CD14-positive monocyte (primary cell): ENCODE measurements at regions not wholly inside any gene's neighbourhood (a gene's known extent, or its start where the extent isn't known, plus 50 kb on each side); places are given as distances from the start of the nearest gene placed in this dataset.

Source experiments
- DNase-seq, 3 donors: peaks; one replicate each; pipeline ENCODE4 v3.0.0-alpha.2; 2011 to 2022
- H2AFZ ChIP-seq: 2 replicates; pipeline ENCODE4 v1.6.0; 2012; ENCODE audit warnings: mild to moderate bottlenecking, low read depth, low read length, inconsistent platforms; ENCODE audit not compliant: insufficient read depth, poor library complexity, severe bottlenecking
- H3K27ac ChIP-seq, 2 donors: 1 replicate in 1 of 2; 2 replicates in 1 of 2; pipeline ENCODE4 v1.5.1; 2012 to 2013; ENCODE audit warnings: low read length in 2 of 2, control low read depth in 1 of 2, inconsistent platforms in 1 of 2, low read depth in 1 of 2, mild to moderate bottlenecking in 1 of 2
- H3K27me3 ChIP-seq, 2 donors: one replicate each; pipeline versions ENCODE4 v1.6.0 to v1.6.1; 2011 to 2013; ENCODE audit warnings: low read length in 2 of 2; ENCODE audit not compliant: control insufficient read depth in 2 of 2, insufficient read depth in 2 of 2
- H3K36me3 ChIP-seq, 2 donors: replicated peaks in 1 of 2; 1 replicate in 1 of 2; 2 replicates in 1 of 2; pipeline versions ENCODE4 v1.5.1 to v1.6.1; 2012 to 2013; ENCODE audit warnings: low read length in 2 of 2, control low read depth in 1 of 2, inconsistent platforms in 1 of 2, mild to moderate bottlenecking in 1 of 2; ENCODE audit not compliant: insufficient read depth in 2 of 2, control insufficient read depth in 1 of 2
- H3K4me1 ChIP-seq, 2 donors: 1 replicate in 1 of 2; 2 replicates in 1 of 2; pipeline versions ENCODE4 v1.5.1 to v1.6.1; 2012 to 2013; ENCODE audit warnings: low read length in 2 of 2, control low read depth in 1 of 2, inconsistent platforms in 1 of 2, mild to moderate bottlenecking in 1 of 2, moderate library complexity in 1 of 2; ENCODE audit not compliant: insufficient read depth in 2 of 2, control insufficient read depth in 1 of 2
- H3K4me2 ChIP-seq: replicated peaks from 2 replicates; pipeline ENCODE3; 2012; ENCODE audit warnings: low read length, moderate library complexity, mild to moderate bottlenecking; ENCODE audit not compliant: poor library complexity, severe bottlenecking; ENCODE audit errors: extremely low read depth
- H3K4me3 ChIP-seq, 3 experiments: fragments of 200-600 bp in 1 of 3; sonication (generic) in 1 of 3; replicated peaks in 1 of 3; 1 replicate in 2 of 3; 2 replicates in 1 of 3; pipeline ENCODE4 v1.5.1; 2011 to 2013; ENCODE audit warnings: low read length in 3 of 3, mild to moderate bottlenecking in 3 of 3, control low read depth in 2 of 3, low read depth in 2 of 3, inconsistent platforms in 1 of 3, moderate library complexity in 1 of 3
- H3K79me2 ChIP-seq: 2 replicates; pipeline ENCODE4 v1.6.0; 2012; ENCODE audit warnings: mild to moderate bottlenecking, control low read depth, inconsistent platforms, low read length, moderate library complexity; ENCODE audit not compliant: insufficient read depth
- H3K9ac ChIP-seq: 2 replicates; pipeline ENCODE4 v1.6.0; 2017; ENCODE audit warnings: low read length, mild to moderate bottlenecking; ENCODE audit not compliant: insufficient read depth, poor library complexity, severe bottlenecking
- H3K9me3 ChIP-seq, 2 donors: replicated peaks in 1 of 2; 1 replicate in 1 of 2; 2 replicates in 1 of 2; pipeline versions ENCODE4 v1.5.1 to v1.6.1; 2012 to 2013; ENCODE audit warnings: low read length in 2 of 2, control low read depth in 1 of 2; ENCODE audit not compliant: control insufficient read depth in 1 of 2, insufficient read depth in 1 of 2
- H4K20me1 ChIP-seq: 2 replicates; pipeline ENCODE4 v1.6.0; 2012; ENCODE audit warnings: mild to moderate bottlenecking, low read length, control low read depth, moderate library complexity; ENCODE audit not compliant: insufficient read depth
- H3K27ac Mint-ChIP-seq, 7 donors: one replicate each; pipeline ENCODE4 v1.8.0; 2020; ENCODE audit warnings: mild to moderate bottlenecking in 7 of 7, mixed read lengths in 7 of 7, moderate library complexity in 6 of 7, inconsistent platforms in 2 of 7
- H3K27me3 Mint-ChIP-seq, 3 donors: one replicate each; pipeline ENCODE4 v1.8.0; 2021 to 2022; ENCODE audit warnings: low read depth in 3 of 3, mild to moderate bottlenecking in 3 of 3, mixed read lengths in 3 of 3, moderate library complexity in 3 of 3, inconsistent platforms in 1 of 3
- H3K36me3 Mint-ChIP-seq, 2 donors: one replicate each; pipeline ENCODE4 v1.8.0; 2020; ENCODE audit warnings: mixed read lengths in 2 of 2, inconsistent platforms in 1 of 2, mild to moderate bottlenecking in 1 of 2
- H3K4me1 Mint-ChIP-seq: one replicate; pipeline ENCODE4 v1.8.0; 2020; ENCODE audit warnings: mild to moderate bottlenecking, mixed read lengths
- H3K4me3 Mint-ChIP-seq, 2 donors: one replicate each; pipeline ENCODE4 v1.8.0; 2020; ENCODE audit warnings: mild to moderate bottlenecking in 2 of 2, mixed read lengths in 2 of 2, moderate library complexity in 1 of 2
- H3K9me3 Mint-ChIP-seq, 7 donors: one replicate each; pipeline ENCODE4 v1.8.0; 2020 to 2022; ENCODE audit warnings: mixed read lengths in 7 of 7, mild to moderate bottlenecking in 6 of 7, moderate library complexity in 6 of 7, inconsistent platforms in 2 of 7
- CTCF ChIP-seq: fragments of 200-600 bp; IDR thresholded peaks from one replicate; pipeline ENCODE4 v1.8.0; 2022; ENCODE audit warnings: antibody characterized with exemption, mild to moderate bottlenecking
- WGBS: methylation state at CpG from one replicate; pipeline ENCODE4 v1.1.5; 2013; ENCODE audit warnings: missing lambda C conversion rate; ENCODE audit not compliant: insufficient coverage; 5-methylcytosine and 5-hydroxymethylcytosine counted together
- intact Hi-C, 2 donors: fragments of 100-400 bp; cut with micrococcal nuclease; formaldehyde crosslinking; loops; one replicate each; pipeline versions ENCODE4 v1.15.0 to v1.15.1; 2023

DNA sequence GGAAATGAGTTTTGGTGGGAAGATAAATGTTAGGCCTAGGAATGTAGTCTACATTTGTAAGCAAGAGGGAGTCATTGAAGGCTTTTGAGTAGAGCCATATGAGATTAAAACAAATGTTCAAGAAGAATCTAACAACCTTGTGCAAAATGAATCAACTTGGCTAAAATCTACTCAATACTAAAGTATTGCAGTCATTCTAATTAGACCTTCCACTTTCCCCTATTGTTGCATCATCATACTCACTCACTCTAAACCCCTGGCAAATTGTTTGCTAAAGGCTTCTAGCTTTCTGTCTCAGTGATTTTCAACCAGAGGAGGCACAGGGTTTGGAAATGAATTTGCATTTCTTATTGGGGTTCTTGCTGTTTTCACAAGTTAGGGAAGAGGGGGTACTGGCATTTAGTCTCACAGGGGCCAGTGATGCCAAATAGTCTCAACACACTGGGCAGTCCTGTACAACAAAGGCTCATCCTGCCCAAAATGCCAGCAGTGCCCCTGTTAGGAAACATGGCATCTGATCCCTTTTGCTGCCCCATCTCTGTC is 85.3 kb downstream of the SEC16B start:
- Histone ChIP-seq H3K4me1 (no peaks in the 10 kb centered on the region), H3K27ac (no peak overlapping the region), H2AFZ (no peak overlapping the region), H3K4me2 (no peak overlapping the region), H4K20me1 (no peaks in the 10 kb centered on the region), H3K36me3 (no peaks in the 10 kb centered on the region), H3K9me3 (no peaks in the 10 kb centered on the region), H3K4me3 (no peak overlapping the region), H3K79me2 (no peaks in the 10 kb centered on the region), H3K9ac (no peak overlapping the region), H3K27me3 (no peaks in the 10 kb centered on the region)
- no peak for DNase-seq
- intact Hi-C loops = no loop called here
- no peak overlapping the region for H3K4me3 Mint-ChIP-seq
- no peaks in the 10 kb centered on the region for H3K4me1 Mint-ChIP-seq
- H3K36me3 Mint-ChIP-seq = no peaks in the 10 kb centered on the region
- H3K27ac Mint-ChIP-seq = no peak overlapping the region
- H3K9me3 Mint-ChIP-seq = peaks cover 0 to 4% (median 2%) of the 10 kb centered on the region in 7 donors
- no peak for TF ChIP-seq CTCF
- H3K27me3 Mint-ChIP-seq = no peaks in the 10 kb centered on the region

DNA sequence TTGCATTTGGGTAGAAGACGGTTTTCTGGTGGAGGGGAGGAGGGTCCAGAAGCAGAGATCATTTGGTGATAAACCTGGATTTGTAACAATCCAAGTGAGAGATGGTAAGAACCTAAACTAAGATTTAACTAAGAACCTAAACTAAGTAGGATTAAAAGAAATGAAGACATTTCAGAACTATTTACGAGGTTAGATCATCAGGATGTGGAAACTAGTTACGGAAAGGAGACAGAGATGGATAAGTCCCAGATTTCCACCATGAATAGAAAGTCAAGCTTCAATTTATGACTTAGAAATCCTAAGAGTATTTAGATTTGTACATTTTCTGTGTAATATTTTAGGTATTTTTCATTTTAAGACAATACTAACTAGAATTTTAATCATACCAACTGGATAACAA is 86.3 kb downstream of the SEC16B start:
- no peak overlapping the region for H3K4me3 Mint-ChIP-seq
- no peaks in the 10 kb centered on the region for H3K4me1 Mint-ChIP-seq
- Histone ChIP-seq H3K27ac (no peak overlapping the region), H3K4me3 (no peak overlapping the region), H3K36me3 (no peaks in the 10 kb centered on the region), H3K4me1 (no peaks in the 10 kb centered on the region), H2AFZ (no peak overlapping the region), H3K4me2 (no peak overlapping the region), H3K79me2 (no peaks in the 10 kb centered on the region), H3K27me3 (no peaks in the 10 kb centered on the region), H3K9me3 (no peaks in the 10 kb centered on the region), H3K9ac (no peak overlapping the region), H4K20me1 (no peaks in the 10 kb centered on the region)
- no peak for TF ChIP-seq CTCF
- peaks cover 0 to 4% (median 2%) of the 10 kb centered on the region in 7 donors for H3K9me3 Mint-ChIP-seq
- WGBS = no CpG with 5 or more reads among the region's 3 CpGs
- intact Hi-C loops = no loop called here
- H3K27ac Mint-ChIP-seq = no peak overlapping the region
- H3K36me3 Mint-ChIP-seq = no peaks in the 10 kb centered on the region
- H3K27me3 Mint-ChIP-seq = no peaks in the 10 kb centered on the region
- no peak for DNase-seq
